Ectodermal cell (in vitro differentiated cells): ENCODE measurements at regions not wholly inside any gene's neighbourhood (a gene's known extent, or its start where the extent isn't known, plus 50 kb on each side); places are given as distances from the start of the nearest gene placed in this dataset.

Experiments
- H3K27ac ChIP-seq: 2 replicates; pipeline ENCODE4 v1.7.0; 2013; ENCODE audit warnings: mild to moderate bottlenecking, low read depth, low read length; ENCODE audit not compliant: insufficient read depth, poor library complexity, severe bottlenecking
- H3K27me3 ChIP-seq: 2 replicates; pipeline ENCODE4 v1.7.0; 2013; ENCODE audit warnings: mild to moderate bottlenecking, low read length; ENCODE audit not compliant: insufficient read depth, control insufficient read depth, poor library complexity, severe bottlenecking
- H3K36me3 ChIP-seq: one replicate; pipeline ENCODE4 v1.7.0; 2013; ENCODE audit warnings: low read length; ENCODE audit not compliant: control insufficient read depth, insufficient read depth
- H3K4me1 ChIP-seq: one replicate; pipeline ENCODE4 v1.7.0; 2013; ENCODE audit warnings: low read length; ENCODE audit not compliant: control insufficient read depth, insufficient read depth
- H3K4me3 ChIP-seq: 2 replicates; pipeline ENCODE4 v1.7.0; 2013; ENCODE audit warnings: low read depth, low read length, control low read depth; ENCODE audit not compliant: insufficient read depth
- H3K9me3 ChIP-seq: 2 replicates; pipeline ENCODE4 v1.7.0; 2013; ENCODE audit warnings: mild to moderate bottlenecking, low read length, moderate library complexity; ENCODE audit not compliant: control insufficient read depth
- WGBS, 2 experiments: methylation state at CpG; one replicate each; pipeline ENCODE4 v1.1.7; 2013; ENCODE audit warnings: missing lambda C conversion rate in 2 of 2; 5-methylcytosine and 5-hydroxymethylcytosine counted together

- Histone ChIP-seq H3K36me3 (no peaks in the 10 kb centered on the region), H3K4me1 (peaks cover 3% of the 10 kb centered on the region), H3K27me3 (no peaks in the 10 kb centered on the region), H3K4me3 (no peak overlapping the region), H3K9me3 (no peaks in the 10 kb centered on the region), H3K27ac (no peak overlapping the region)
- WGBS, 2 experiments, result 91% methylated on average over 17 of the region's 17 CpGs
Measured at GRCh38 chr16:86382067-86382773, 128.1 kb upstream of the FOXF1 start.

- Histone ChIP-seq H3K4me3 (no peak overlapping the region), H3K27me3 (no peaks in the 10 kb centered on the region), H3K9me3 (no peaks in the 10 kb centered on the region), H3K4me1 (peaks cover 3% of the 10 kb centered on the region), H3K27ac (no peak overlapping the region), H3K36me3 (no peaks in the 10 kb centered on the region)
- WGBS, 2 experiments, result 86 to 88% methylated on average over 15 of the region's 15 CpGs
Measured at GRCh38 chr16:86382774-86383407, 127.4 kb upstream of the FOXF1 start.

- no peak overlapping the region for H3K27ac ChIP-seq
- peaks cover 3% of the 10 kb centered on the region for H3K4me1 ChIP-seq
- no peak overlapping the region for H3K4me3 ChIP-seq
- no peaks in the 10 kb centered on the region for H3K36me3 ChIP-seq
- WGBS, 2 experiments, result 73 to 79% methylated on average over 6 to 7 of the region's 7 CpGs
- H3K27me3 ChIP-seq, result no peaks in the 10 kb centered on the region
- no peaks in the 10 kb centered on the region for H3K9me3 ChIP-seq
Measured at GRCh38 chr16:86383488-86384262, 126.7 kb upstream of the FOXF1 start.

- 85 to 86% methylated on average over 9 of the region's 9 CpGs for WGBS, 2 experiments
- Histone ChIP-seq H3K4me3 (no peak overlapping the region), H3K4me1 (peaks cover 3% of the 10 kb centered on the region)
Measured at GRCh38 chr16:86384263-86384649, 126.1 kb upstream of the FOXF1 start.

GRCh38 chr16:86384980-86385379 is 125.3 kb upstream of the FOXF1 start:
- Histone ChIP-seq H3K36me3 (no peaks in the 10 kb centered on the region), H3K4me1 (peaks cover under 1% of the 10 kb centered on the region), H3K27ac (no peak overlapping the region), H3K27me3 (no peaks in the 10 kb centered on the region), H3K9me3 (no peaks in the 10 kb centered on the region), H3K4me3 (no peak overlapping the region)
- WGBS, 2 experiments, result 88 to 90% methylated on average over 10 of the region's 10 CpGs

More at GRCh38 chr16:86384263-86384649, 126.1 kb upstream of the FOXF1 start:
- no peaks in the 10 kb centered on the region for H3K9me3 ChIP-seq
- no peak overlapping the region for H3K27ac ChIP-seq
- no peaks in the 10 kb centered on the region for H3K27me3 ChIP-seq
- H3K36me3 ChIP-seq, result no peaks in the 10 kb centered on the region

GRCh38 chr16:86387468-86388440 is 122.6 kb upstream of the FOXF1 start:
- Histone ChIP-seq H3K4me3 (no peak overlapping the region), H3K9me3 (no peaks in the 10 kb centered on the region), H3K27ac (no peak overlapping the region), H3K27me3 (no peaks in the 10 kb centered on the region), H3K4me1 (no peaks in the 10 kb centered on the region), H3K36me3 (no peaks in the 10 kb centered on the region)
- WGBS, 2 experiments, result 88 to 91% methylated on average over 23 to 24 of the region's 24 CpGs

GRCh38 chr16:86388976-86389375 is 121.4 kb upstream of the FOXF1 start:
- WGBS, 2 experiments, result 93 to 95% methylated on average over 3 of the region's 5 CpGs
- H3K36me3 ChIP-seq, result no peaks in the 10 kb centered on the region
- no peaks in the 10 kb centered on the region for H3K4me1 ChIP-seq
- H3K4me3 ChIP-seq, result no peak overlapping the region
- H3K9me3 ChIP-seq, result no peaks in the 10 kb centered on the region
- H3K27ac ChIP-seq, result no peak overlapping the region
- H3K27me3 ChIP-seq, result no peaks in the 10 kb centered on the region

- H3K4me3 ChIP-seq, result no peak overlapping the region
- 89 to 92% methylated on average over 17 of the region's 17 CpGs for WGBS, 2 experiments
- no peaks in the 10 kb centered on the region for H3K9me3 ChIP-seq
- no peaks in the 10 kb centered on the region for H3K36me3 ChIP-seq
- H3K27ac ChIP-seq, result no peak overlapping the region
- H3K4me1 ChIP-seq, result no peaks in the 10 kb centered on the region
- H3K27me3 ChIP-seq, result no peaks in the 10 kb centered on the region
Measured at GRCh38 chr16:86389566-86390328, 120.6 kb upstream of the FOXF1 start.

- WGBS, 2 experiments, result 91 to 98% methylated on average over 1 of the region's 1 CpG
- Histone ChIP-seq H3K4me3 (no peak overlapping the region), H3K36me3 (no peaks in the 10 kb centered on the region), H3K9me3 (no peaks in the 10 kb centered on the region), H3K27ac (no peak overlapping the region), H3K27me3 (no peaks in the 10 kb centered on the region), H3K4me1 (no peaks in the 10 kb centered on the region)
Measured at GRCh38 chr16:86390335-86390734, 120.0 kb upstream of the FOXF1 start.
